SK-N-SH treated with all-trans-retinoic acid at 6 μM for 48 hours (cell line): ENCODE measurements at regions not wholly inside any gene's neighbourhood (a gene's known extent, or its start where the extent isn't known, plus 50 kb on each side); places are given as distances from the start of the nearest gene placed in this dataset.

Source experiments
- BACH2 ChIP-seq: fragments of 250-450 bp; sonication (Bioruptor Pico); IDR thresholded peaks from 2 replicates; pipeline ENCODE4 v1.9.0; 2021; ENCODE audit warnings: mild to moderate bottlenecking, borderline replicate concordance
- CSDC2 ChIP-seq: fragments of 250-450 bp; sonication (Bioruptor Pico); IDR thresholded peaks from 2 replicates; pipeline ENCODE4 v1.5.0; 2020; ENCODE audit warnings: mild to moderate bottlenecking, moderate library complexity
- ISL1 ChIP-seq: fragments of 250-450 bp; sonication (Bioruptor Pico); IDR thresholded peaks from 2 replicates; pipeline ENCODE4 v2.1.2; 2022; ENCODE audit warnings: mild to moderate bottlenecking, moderate library complexity
- OSR1 ChIP-seq: fragments of 250-450 bp; sonication (Bioruptor Pico); IDR thresholded peaks from 2 replicates; pipeline ENCODE4 v1.8.0; 2022; ENCODE audit warnings: moderate library complexity, mild to moderate bottlenecking, inconsistent platforms
- PATZ1 ChIP-seq: fragments of 250-450 bp; sonication (Bioruptor Pico); IDR thresholded peaks from 2 replicates; pipeline ENCODE4 v1.8.0; 2020; ENCODE audit warnings: mild to moderate bottlenecking, moderate library complexity, borderline replicate concordance
- RARB ChIP-seq: fragments of 250-450 bp; sonication (Bioruptor Pico); IDR thresholded peaks from 2 replicates; pipeline ENCODE4 v1.8.0; 2021; ENCODE audit warnings: mild to moderate bottlenecking, moderate library complexity
- SNAI2 ChIP-seq: fragments of 250-450 bp; sonication (Bioruptor Pico); IDR thresholded peaks from 2 replicates; pipeline ENCODE4 v1.5.0; 2020; ENCODE audit warnings: mild to moderate bottlenecking, moderate library complexity
- TCF4 ChIP-seq: fragments of 250-450 bp; sonication (Bioruptor Pico); IDR thresholded peaks from 2 replicates; pipeline ENCODE4 v1.8.0; 2021; ENCODE audit warnings: mild to moderate bottlenecking, moderate library complexity, borderline replicate concordance
- TOX ChIP-seq: fragments of 250-450 bp; sonication (Bioruptor Pico); IDR thresholded peaks from 2 replicates; pipeline ENCODE4 v1.8.0; 2021; ENCODE audit warnings: mild to moderate bottlenecking, moderate library complexity, borderline replicate concordance
- ZFP3 ChIP-seq: fragments of 250-450 bp; sonication (Bioruptor Pico); IDR thresholded peaks from 2 replicates; pipeline ENCODE4 v1.5.0; 2020; ENCODE audit warnings: mild to moderate bottlenecking, moderate library complexity
- ZFP30 ChIP-seq: fragments of 450-650 bp; formaldehyde crosslinking; IDR thresholded peaks from 2 replicates; pipeline ENCODE4 v1.5.0; 2022; ENCODE audit warnings: mild to moderate bottlenecking, moderate library complexity
- ZNF70 ChIP-seq: fragments of 450-650 bp; formaldehyde crosslinking; IDR thresholded peaks from 2 replicates; pipeline ENCODE4 v1.5.0; 2020; ENCODE audit warnings: mild to moderate bottlenecking, moderate library complexity
- TF ChIP-seq, protein P1 (sequence below): fragments of 250-450 bp; sonication (Bioruptor Pico); IDR thresholded peaks from 2 replicates; pipeline ENCODE4 v1.5.0; 2020; ENCODE audit warnings: mild to moderate bottlenecking, moderate library complexity
- TF ChIP-seq, protein P2 (sequence below): fragments of 250-450 bp; sonication (Bioruptor Pico); IDR thresholded peaks from 2 replicates; pipeline ENCODE4 v1.5.1; 2020; ENCODE audit warnings: low read depth, mild to moderate bottlenecking, moderate library complexity

DNA sequence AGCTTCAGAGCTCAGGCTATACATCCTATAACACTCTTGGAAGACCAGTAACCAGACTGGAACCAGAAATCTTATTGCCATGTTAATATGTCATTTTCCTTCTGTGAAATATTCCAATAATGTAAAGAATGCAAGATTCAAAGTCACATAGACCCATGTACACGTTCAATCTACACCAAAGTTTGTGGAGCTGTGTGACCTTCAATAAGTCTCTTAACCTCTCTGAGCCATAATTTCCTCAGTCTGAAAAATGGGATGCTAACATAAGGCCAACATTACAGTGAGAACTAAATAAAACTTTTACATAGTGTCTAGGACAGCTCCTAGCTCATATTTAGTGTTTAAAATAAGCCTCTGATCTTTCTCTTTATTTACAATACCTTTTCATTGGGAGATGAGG is 70.4 kb downstream of the ARRDC3 start:
- no peak for TF ChIP-seq OSR1 (CRISPR knock-in tag)
- TF ChIP-seq, protein P1, sequence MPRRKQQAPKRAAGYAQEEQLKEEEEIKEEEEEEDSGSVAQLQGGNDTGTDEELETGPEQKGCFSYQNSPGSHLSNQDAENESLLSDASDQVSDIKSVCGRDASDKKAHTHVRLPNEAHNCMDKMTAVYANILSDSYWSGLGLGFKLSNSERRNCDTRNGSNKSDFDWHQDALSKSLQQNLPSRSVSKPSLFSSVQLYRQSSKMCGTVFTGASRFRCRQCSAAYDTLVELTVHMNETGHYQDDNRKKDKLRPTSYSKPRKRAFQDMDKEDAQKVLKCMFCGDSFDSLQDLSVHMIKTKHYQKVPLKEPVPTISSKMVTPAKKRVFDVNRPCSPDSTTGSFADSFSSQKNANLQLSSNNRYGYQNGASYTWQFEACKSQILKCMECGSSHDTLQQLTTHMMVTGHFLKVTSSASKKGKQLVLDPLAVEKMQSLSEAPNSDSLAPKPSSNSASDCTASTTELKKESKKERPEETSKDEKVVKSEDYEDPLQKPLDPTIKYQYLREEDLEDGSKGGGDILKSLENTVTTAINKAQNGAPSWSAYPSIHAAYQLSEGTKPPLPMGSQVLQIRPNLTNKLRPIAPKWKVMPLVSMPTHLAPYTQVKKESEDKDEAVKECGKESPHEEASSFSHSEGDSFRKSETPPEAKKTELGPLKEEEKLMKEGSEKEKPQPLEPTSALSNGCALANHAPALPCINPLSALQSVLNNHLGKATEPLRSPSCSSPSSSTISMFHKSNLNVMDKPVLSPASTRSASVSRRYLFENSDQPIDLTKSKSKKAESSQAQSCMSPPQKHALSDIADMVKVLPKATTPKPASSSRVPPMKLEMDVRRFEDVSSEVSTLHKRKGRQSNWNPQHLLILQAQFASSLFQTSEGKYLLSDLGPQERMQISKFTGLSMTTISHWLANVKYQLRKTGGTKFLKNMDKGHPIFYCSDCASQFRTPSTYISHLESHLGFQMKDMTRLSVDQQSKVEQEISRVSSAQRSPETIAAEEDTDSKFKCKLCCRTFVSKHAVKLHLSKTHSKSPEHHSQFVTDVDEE = no peak
- no peak for TF ChIP-seq ZNF70 (CRISPR knock-in tag)
- no peak for TF ChIP-seq ZFP3 (CRISPR knock-in tag)
- no peak for TF ChIP-seq CSDC2 (CRISPR knock-in tag)
- no peak for TF ChIP-seq TCF4
- TF ChIP-seq, protein P2, sequence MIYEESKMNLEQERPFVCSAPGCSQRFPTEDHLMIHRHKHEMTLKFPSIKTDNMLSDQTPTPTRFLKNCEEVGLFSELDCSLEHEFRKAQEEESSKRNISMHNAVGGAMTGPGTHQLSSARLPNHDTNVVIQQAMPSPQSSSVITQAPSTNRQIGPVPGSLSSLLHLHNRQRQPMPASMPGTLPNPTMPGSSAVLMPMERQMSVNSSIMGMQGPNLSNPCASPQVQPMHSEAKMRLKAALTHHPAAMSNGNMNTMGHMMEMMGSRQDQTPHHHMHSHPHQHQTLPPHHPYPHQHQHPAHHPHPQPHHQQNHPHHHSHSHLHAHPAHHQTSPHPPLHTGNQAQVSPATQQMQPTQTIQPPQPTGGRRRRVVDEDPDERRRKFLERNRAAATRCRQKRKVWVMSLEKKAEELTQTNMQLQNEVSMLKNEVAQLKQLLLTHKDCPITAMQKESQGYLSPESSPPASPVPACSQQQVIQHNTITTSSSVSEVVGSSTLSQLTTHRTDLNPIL (CRISPR knock-in tag) = no peak
- no peak for TF ChIP-seq ZFP30
- no peak for TF ChIP-seq RARB (CRISPR knock-in tag)
- no peak for TF ChIP-seq TOX
- TF ChIP-seq BACH2 (CRISPR knock-in tag) = no peak
- TF ChIP-seq PATZ1 = 0 out of 2 replicates have a peak, but pooled peaks have one; percentile 19
- TF ChIP-seq SNAI2 (CRISPR knock-in tag) = no peak
- TF ChIP-seq ISL1 (CRISPR knock-in tag) = no peak
